ENCODE measurements at regions not wholly inside any gene's neighbourhood (a gene's known extent, or its start where the extent isn't known, plus 50 kb on each side); places are given as distances from the start of the nearest gene placed in this dataset.

DNA sequence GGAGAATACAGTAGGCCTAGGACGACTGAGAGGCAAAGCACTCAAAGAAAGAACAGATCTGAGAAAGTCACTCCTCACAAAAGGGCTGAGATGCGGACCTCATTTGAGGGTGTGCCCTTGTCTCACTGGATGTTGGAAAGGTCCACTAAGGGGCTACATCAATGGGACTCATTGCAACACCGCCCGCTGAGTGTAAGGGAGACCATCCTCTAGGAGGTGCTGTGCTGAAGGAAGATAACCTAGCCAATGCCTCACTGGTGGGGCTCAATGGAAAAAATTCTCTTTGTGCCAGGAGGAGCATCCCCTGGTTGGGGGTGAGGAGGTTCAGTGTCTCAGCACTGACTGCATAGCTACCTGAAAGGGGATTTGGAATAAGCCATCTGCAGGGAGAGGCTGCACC, 758.7 kb upstream of the CELF2 start:
- Histone ChIP-seq H3K4me2 (no peak overlapping the region), H3K36me3 (no peaks in the 10 kb centered on the region), H3K4me1 (no peaks in the 10 kb centered on the region), H3K4me3 (no peak overlapping the region), H4K20me1 (no peaks in the 10 kb centered on the region), H3K27ac (no peak overlapping the region), H3K9me3 (peaks cover 6% of the 10 kb centered on the region; the same call in 1 of the 2 replicates), H3K9ac (no peak overlapping the region), H3K27me3 (no peaks in the 10 kb centered on the region)
- no peak for TF ChIP-seq Cebpa-rat (IDR thresholded peaks at IDR 0.05)

DNA sequence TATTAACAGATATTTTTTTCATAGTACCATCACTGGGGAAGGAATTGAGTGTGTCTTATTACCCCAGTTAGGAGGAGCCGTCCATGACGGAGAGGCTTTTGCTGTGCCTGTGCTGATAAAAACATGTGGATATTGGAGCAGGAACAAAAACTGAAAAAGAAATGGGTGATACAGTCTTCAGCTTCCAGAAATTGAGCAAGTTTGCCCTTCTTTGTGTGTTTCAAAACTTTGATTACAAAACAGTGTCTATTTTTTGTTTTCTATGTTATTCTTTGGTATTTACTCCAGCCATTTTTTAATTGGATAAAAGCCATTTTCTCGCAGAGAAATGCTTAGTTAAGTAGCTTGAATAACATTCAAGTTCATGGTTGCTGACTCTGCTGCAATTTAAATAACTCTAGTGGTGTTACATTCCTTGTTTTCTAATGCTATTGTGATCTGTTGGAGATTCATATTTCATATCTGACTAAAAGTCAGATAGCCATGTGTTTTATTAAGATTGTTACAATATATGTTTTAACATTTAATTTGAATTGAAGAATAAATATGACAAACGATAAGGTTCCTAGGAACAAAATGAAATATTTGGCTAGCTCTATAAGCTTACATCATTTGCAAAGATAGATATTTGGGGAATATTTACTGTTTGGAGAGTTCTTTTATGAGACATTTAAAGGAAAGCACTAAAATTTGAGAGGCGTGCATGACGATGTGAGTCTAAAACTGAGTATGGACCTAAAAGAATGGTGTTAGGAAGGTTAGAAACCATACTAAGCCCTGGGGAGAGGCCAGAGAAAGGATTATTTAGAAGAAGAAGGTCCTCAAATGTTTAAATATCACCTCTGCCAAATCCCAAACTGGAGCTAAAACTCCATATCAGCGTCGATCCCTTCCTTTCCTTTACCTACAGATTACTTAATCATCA, 747.3 kb upstream of the CELF2 start:
- H3K4me3 ChIP-seq = no peak overlapping the region

DNA sequence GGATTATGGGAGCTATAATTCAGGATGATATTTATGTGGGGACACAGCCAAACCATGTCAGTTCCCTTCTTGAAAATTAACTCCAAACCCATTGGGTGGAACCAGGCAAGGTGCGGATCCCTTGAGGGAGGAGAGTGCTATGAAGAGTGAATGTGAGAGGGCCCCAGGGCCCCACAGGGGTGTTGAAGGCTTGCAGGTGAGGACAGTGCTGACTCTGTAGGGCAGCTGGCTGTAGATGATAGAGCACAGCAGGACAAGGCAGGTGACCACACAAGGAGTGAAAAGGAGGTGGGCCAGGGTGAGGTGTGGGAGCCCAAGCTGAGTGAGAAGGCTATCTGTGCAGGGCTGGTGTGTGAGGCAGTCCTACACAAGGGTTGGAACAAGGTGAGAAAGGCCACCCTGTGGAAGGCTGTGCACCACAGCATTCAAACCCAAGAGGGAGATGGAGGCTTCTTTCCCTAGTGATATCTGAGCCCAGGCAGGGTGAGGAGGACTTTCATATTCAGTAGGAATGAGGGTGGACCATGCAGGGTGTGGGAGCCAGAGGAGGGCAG, 746.0 kb upstream of the CELF2 start:
- Histone ChIP-seq H3K4me3 (no peak overlapping the region), H3K9me3 (no peaks in the 10 kb centered on the region), H3K9ac (no peak overlapping the region), H3K4me2 (no peak overlapping the region), H3K4me1 (no peaks in the 10 kb centered on the region), H3K36me3 (no peaks in the 10 kb centered on the region), H3K27me3 (no peaks in the 10 kb centered on the region), H4K20me1 (no peaks in the 10 kb centered on the region), H3K27ac (no peak overlapping the region)
- TF ChIP-seq Cebpa-rat (IDR thresholded peaks at IDR 0.05) = no peak

More for the DNA sequence above, 747.3 kb upstream of the CELF2 start:
- no peak overlapping the region for H3K27ac ChIP-seq
- H3K27me3 ChIP-seq = no peaks in the 10 kb centered on the region
- H3K4me2 ChIP-seq = no peak overlapping the region
- no peak overlapping the region for H3K9ac ChIP-seq
- TF ChIP-seq Cebpa-rat (IDR thresholded peaks at IDR 0.05) = no peak
- no peaks in the 10 kb centered on the region for H3K4me1 ChIP-seq
- no peaks in the 10 kb centered on the region for H3K36me3 ChIP-seq
- no peaks in the 10 kb centered on the region for H4K20me1 ChIP-seq
- H3K9me3 ChIP-seq = no peaks in the 10 kb centered on the region

DNA sequence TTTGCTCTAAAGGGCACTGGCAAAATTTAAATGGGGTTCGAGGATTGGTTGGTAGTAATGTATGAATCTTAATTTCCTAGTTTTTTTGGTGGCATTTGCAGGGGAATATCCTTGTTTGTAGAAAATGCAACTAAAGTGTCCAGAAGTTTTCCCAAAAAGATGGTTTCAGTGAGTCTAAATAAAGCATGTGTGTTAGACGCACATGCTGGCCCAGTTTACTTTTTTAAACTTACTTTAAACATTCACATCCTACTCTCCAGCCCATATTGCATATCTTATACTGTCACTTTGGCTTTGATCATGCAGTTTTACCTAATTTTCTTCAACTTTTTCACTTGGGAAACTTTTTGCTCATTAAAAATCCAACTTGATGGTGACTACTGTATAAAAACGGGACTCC, 744.0 kb upstream of the CELF2 start:
- Histone ChIP-seq H3K36me3 (no peaks in the 10 kb centered on the region), H3K9me3 (no peaks in the 10 kb centered on the region), H4K20me1 (no peaks in the 10 kb centered on the region), H3K4me3 (no peak overlapping the region), H3K27me3 (no peaks in the 10 kb centered on the region), H3K4me2 (no peak overlapping the region), H3K27ac (no peak overlapping the region), H3K4me1 (no peaks in the 10 kb centered on the region), H3K9ac (no peak overlapping the region)
- TF ChIP-seq Cebpa-rat (IDR thresholded peaks at IDR 0.05) = no peak

DNA sequence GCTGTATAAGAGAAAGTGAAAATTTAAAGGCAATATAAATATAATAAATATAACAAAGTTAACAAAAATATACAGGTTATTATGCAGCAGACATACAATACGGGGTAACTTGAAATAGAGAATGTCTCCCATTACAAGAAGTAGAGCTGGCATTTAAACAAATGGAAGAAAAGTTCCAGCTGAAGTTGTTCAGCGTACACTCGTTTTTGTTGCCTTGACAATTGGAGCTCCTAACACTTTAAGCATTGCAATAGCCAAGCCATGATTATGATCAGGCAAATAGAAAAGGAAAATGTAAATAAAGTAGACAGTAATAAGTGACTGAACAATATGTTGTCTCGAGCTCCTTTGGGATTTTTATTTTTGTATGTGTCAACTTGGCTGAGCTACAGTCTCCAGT, 737.8 kb upstream of the CELF2 start:
- no peaks in the 10 kb centered on the region for H3K27me3 ChIP-seq
- no peaks in the 10 kb centered on the region for H3K9me3 ChIP-seq
- H3K4me2 ChIP-seq = no peak overlapping the region
- no peak overlapping the region for H3K4me3 ChIP-seq
- no peak overlapping the region for H3K9ac ChIP-seq
- H4K20me1 ChIP-seq = no peaks in the 10 kb centered on the region
- no peaks in the 10 kb centered on the region for H3K36me3 ChIP-seq
- H3K4me1 ChIP-seq = no peaks in the 10 kb centered on the region
- H3K27ac ChIP-seq = no peak overlapping the region
- TF ChIP-seq Cebpa-rat (IDR thresholded peaks at IDR 0.05) = no peak

DNA sequence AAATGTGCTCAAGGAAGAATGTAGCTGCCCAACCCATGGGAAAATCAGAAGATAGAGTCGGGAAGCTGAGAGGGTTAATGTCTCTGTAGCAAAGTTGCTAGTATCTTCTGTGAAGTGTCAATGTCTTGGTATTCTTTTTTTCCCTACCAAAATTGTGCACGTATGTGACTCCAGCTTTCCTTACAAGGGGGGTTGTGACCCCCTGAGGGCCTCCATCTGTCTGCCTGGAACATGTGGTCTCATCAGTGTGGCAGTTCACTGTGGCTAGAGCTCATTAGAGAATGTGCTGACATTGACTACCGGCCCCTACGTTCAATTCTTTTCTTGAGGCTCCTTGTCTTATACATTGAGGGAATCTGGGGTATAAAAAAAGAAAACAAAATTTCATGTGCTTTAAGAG, 725.2 kb upstream of the CELF2 start:
- Histone ChIP-seq H3K36me3 (no peaks in the 10 kb centered on the region), H3K4me2 (no peak overlapping the region), H3K4me1 (no peaks in the 10 kb centered on the region), H3K4me3 (no peak overlapping the region), H3K27me3 (no peaks in the 10 kb centered on the region), H3K9ac (no peak overlapping the region), H3K9me3 (peaks cover 8% of the 10 kb centered on the region), H4K20me1 (no peaks in the 10 kb centered on the region), H3K27ac (no peak overlapping the region)
- TF ChIP-seq Cebpa-rat (IDR thresholded peaks at IDR 0.05) = no peak

DNA sequence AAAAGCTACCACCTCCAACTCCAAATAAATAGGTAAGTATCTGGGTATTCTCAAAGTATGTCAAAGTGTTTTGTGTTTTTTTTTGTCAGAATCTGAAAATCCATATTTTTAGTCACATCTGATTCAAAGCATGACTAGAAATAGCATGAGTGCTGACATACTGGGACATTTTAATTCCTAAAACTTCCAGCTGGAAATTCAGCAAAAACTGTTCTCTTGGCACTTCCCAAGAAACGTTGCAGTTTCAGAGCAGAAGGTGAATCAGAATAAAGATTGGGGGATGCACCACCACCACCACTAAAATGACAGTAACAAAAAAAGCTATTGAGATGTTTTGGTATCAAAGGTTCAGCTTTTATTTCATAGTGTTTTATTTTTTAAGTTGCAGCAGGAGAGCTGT, 724.6 kb upstream of the CELF2 start:
- TF ChIP-seq Cebpa-rat (IDR thresholded peaks at IDR 0.05) = no peak
- H4K20me1 ChIP-seq = no peaks in the 10 kb centered on the region
- H3K27ac ChIP-seq = no peak overlapping the region
- no peak overlapping the region for H3K4me3 ChIP-seq
- no peaks in the 10 kb centered on the region for H3K4me1 ChIP-seq
- no peaks in the 10 kb centered on the region for H3K36me3 ChIP-seq
- H3K27me3 ChIP-seq = no peaks in the 10 kb centered on the region
- H3K4me2 ChIP-seq = no peak overlapping the region
- H3K9me3 ChIP-seq = peaks cover 8% of the 10 kb centered on the region
- H3K9ac ChIP-seq = no peak overlapping the region

DNA sequence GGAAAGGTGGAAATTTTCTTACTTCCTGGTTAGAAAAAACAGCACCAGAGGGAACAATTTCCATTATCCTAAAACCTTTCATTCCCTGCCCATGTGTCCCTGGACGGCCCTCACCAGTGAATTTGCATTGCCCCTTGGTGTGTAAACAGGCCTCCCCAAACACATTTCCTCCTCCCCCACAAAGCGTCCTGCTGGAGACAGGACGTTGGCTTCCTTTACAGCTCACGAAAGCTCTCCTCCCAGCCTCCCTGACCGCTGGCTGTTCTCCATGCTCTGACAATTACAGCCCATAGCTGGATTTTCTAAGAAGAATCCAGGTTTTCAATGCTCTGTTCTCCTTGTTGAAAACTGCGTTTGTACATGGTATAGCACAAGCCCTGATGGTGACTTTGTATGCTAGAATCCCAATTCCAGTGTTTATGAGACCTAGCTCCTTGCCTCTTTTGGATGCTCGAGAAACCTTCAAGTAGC, 724.2 kb upstream of the CELF2 start:
- no peak for TF ChIP-seq Cebpa-rat (IDR thresholded peaks at IDR 0.05)
- Histone ChIP-seq H3K27ac (no peak overlapping the region), H3K9ac (no peak overlapping the region), H3K4me3 (no peak overlapping the region), H4K20me1 (no peaks in the 10 kb centered on the region), H3K9me3 (peaks cover 8% of the 10 kb centered on the region), H3K4me1 (no peaks in the 10 kb centered on the region), H3K4me2 (no peak overlapping the region), H3K36me3 (no peaks in the 10 kb centered on the region), H3K27me3 (no peaks in the 10 kb centered on the region)

DNA sequence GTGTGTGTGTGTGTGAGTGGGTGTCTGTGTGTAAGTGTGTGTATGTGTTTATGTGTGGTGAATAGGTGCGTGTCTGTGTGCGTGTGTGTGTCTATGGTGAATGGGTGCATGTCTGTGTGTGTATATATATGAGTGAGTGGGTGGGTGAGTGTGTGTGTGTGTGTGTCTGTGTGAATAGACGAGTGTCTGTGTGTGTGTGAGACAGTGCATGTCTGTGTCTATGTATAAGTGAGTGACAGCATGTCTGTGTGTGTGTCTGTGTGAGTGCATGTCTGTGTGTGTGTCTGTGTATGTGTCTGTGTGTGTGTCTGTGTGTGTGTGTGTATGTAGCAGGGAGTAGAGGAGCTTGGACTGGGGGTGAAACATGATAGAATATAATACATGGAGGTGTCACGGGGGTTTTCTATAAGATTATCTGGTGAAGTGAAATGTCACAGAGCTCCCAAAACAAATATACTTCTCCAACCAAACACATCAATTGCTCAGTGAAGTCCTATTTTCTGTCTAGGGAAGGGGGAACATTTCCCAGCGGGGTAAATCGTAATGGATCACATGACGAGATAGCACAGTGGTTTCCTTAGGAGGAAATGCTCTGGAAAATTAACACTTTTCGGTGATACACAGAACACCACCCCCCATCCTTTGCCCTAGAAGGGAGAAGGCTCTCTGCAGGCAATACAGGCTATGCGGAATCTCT, 723.3 kb upstream of the CELF2 start:
- Histone ChIP-seq H3K36me3 (no peaks in the 10 kb centered on the region), H3K4me3 (no peak overlapping the region), H3K9me3 (peaks cover 8% of the 10 kb centered on the region), H4K20me1 (no peaks in the 10 kb centered on the region), H3K9ac (no peak overlapping the region), H3K27me3 (no peaks in the 10 kb centered on the region), H3K4me1 (no peaks in the 10 kb centered on the region), H3K4me2 (no peak overlapping the region), H3K27ac (no peak overlapping the region)
- TF ChIP-seq Cebpa-rat (IDR thresholded peaks at IDR 0.05) = no peak

Data from BLaER1 (cell line).